Left renal cortex interstitium (tissue), 4 donors: ENCODE measurements at regions not wholly inside any gene's neighbourhood (a gene's known extent, or its start where the extent isn't known, plus 50 kb on each side); places are given as distances from the start of the nearest gene placed in this dataset.

Source experiments
- DNase-seq, 4 donors: peaks; one replicate each; pipeline ENCODE4 v3.0.0-alpha.2; 2013; ENCODE audit warnings: low read depth in 4 of 4, low spot score in 2 of 4, missing footprints in 1 of 4

- DNase-seq, result no peak
Observed at GRCh38 chr6:144711661-144712060, 426.5 kb downstream of the UTRN start.

GRCh38 chr6:144712541-144712940 is 427.4 kb downstream of the UTRN start:
- DNase-seq, result no peak

- peak in 2 of 4 donors; percentile 32 to 41 for DNase-seq
Observed at GRCh38 chr6:144714021-144714712, 429.0 kb downstream of the UTRN start.

DNA sequence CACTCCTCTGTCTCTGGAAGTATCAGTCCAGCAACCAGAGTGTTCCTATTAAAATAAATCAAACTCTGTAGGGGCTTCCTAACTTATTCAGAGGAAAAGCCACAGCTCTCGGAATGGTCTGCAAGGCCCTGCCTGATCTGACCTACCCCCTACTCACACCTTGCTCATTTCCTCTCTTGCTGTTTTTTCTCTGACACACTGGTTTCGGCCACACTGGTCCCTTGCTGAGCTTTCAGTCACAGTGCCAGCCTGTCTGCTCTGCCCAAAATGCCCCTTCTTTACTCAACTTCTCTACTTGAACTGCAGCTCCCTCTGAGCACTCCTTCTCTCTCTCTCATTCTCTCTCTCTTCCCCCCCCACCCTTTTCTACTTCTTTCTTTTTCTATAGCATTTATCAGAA is 430.2 kb downstream of the UTRN start:
- DNase-seq, result no peak

DNA sequence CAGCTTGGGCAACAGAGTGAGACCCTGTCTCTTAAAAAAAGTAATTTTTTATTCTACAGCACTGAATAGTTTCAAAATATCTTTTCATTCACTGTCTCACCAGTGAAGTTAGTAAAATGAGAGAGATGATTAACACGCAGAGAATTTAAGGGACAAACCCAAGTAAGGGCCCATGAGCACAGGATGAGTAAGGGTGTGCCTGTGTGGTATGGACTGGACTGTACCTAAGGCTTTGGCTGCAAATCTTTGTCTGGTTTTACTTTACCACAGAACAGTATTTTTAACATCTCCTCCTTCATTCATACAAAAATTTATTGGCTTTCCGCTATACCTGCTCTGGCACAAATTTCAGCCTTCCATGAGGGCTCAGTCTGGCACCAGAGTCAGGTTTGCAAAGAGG is 433.3 kb downstream of the UTRN start:
- no peak for DNase-seq

DNA sequence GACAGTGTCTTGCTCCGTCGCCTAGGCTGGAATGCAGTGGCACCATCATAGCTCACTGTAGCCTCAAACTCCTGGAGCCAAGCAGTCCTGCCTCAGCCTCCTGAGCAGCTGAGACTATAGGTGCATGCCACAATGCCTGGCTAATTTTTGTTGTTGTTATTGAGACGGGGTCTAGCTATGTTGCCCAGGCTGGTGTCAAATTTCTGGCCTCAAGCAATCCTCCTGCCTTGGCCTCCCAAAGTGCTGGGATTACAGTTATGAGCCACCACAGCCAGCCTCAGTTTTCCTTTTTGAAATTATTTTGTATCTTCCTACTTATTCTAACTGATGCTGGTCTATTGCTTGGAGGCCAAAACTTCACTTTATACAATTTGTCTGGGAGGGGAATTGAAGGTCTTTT is 436.1 kb downstream of the UTRN start:
- DNase-seq, result no peak

GRCh38 chr6:144722154-144722737 is 437.1 kb downstream of the UTRN start:
- DNase-seq, result no peak

GRCh38 chr6:144722925-144723324 is 437.8 kb downstream of the UTRN start:
- no peak for DNase-seq

DNA sequence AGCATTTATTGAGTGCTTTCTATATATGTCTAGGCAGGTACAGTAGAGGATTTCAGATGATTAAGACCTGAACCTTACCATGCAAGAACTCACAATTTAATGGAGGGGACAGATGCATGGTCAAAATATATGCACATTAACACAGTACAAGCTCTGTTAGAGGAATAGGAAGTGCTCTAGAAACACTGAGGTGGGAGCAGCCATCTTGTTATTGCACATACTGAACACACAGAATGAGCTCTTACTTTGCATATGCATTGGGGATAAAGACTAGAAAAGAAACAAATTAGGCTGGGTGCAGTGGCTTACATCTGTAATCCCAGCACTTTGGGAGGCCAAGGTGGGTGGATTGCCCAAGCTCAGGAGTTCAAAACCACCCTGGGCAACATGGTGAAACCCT is 438.3 kb downstream of the UTRN start:
- no peak for DNase-seq

DNA sequence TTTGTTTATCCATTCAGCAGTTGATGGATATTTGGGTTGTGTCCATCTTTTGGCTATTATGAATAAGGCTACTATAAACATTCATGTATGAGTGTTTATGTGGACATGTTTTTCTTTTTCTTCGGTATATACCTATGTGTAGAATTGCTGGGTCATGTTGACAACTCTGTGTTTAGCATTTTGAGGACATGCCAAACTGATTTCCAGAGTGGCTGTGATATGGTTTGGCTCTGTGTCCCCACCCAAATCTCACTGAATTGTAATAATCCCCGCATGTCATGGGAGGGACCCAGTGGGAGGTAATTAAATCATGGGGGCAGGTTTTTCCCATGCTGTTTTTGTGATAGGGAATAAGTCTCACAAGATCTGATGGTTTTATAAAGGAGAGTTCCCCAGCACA is 439.7 kb downstream of the UTRN start:
- DNase-seq, result no peak

DNA sequence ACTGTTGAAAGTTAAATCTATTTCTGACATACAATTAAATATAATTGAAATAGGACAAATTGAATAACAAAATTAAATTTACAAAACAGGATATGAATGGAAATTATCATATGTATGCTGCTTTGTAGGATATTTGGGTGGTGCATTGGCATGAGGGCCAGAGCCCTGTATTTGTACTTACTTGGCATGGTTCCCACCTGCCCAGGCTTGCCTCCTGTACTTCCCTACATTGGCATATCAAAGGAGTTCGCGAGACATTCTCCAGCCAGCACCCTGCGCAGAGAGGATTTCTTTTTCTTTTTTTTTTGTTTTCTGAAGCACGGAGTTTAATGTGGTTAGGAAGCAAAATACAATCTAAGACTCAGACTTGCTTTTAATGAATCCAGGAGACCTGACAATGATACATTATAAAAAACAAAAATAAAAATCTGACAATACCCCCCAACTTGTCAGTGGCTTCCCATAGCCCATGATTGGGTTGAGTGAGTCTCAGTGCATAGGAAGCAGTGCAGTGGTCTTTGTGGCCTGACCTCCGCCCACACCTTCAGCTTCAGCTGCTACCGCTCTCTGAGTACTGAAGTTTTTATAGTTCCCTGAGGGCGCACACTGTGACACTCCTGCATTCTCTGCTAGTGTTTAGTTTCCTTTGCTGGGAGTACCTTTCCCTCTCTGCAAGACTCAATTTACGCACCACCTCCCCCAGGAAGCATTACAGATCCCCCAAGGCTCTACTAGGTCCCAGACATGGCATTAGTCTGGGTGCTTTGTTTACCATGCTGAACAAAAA is 440.8 kb downstream of the UTRN start:
- peak; percentile 46 to 73 (median 64) for DNase-seq

DNA sequence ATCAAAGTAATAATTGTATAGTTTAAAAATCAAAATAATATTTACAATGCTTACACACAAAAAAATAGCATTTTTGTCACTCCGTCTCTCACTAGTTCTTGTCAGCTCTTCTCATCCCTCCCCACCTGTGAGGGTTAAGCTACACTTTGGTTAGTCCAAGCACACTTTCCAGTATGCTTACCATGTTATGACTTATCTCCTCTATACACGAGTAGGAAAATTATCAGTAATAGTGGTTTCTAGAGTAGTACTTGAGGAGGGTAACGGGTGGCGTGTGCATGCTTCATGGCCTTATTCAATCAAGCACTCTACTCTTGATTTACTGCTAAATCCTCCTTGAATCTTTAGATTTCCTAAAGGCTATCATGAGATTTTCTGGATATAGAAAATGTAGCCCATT is 443.7 kb downstream of the UTRN start:
- no peak for DNase-seq

- no peak for DNase-seq
Observed at GRCh38 chr6:144729502-144729901, 444.4 kb downstream of the UTRN start.

DNA sequence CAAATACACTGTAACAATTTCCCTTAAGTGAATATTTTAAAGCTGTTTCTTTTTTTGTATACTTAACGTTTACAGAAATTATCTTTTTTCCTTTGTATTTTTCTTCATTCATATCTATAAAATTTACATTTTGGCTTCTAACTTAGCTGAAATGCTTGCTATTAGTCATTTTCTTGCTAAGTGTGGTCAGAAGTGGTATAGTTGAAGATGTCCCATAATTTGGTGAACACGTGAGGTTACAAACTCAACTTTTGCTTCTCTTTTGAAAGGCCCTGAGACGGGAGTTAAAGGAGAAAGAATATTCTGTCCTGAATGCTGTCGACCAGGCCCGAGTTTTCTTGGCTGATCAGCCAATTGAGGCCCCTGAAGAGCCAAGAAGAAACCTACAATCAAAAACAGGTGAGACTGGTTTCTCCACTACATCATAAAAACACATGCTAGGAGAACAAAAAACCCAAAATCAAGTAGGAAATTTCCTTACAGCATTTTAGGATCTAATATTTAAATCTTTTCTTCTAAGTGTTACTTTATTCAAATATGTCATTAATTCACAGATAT is 445.0 kb downstream of the UTRN start:
- DNase-seq, result no peak

DNA sequence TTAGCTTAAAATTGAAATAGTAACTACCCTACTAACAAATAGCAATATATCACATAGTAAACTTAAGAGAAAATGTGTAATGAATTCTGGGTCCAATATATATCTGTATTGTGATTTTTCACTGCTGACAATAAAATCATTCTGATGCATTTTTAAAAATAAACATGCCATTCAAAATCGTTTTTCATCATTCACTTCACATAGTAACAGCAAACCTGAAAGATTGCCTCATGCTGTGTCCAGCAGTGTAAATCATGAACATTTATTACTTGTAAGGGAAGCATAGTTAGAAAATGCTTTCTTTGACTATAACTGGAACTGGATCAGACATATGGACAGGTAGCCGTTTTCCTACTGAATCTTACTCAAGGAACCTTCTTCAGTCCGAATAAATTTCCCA is 446.1 kb downstream of the UTRN start:
- no peak for DNase-seq

- no peak for DNase-seq
Observed at GRCh38 chr6:144736763-144737162, 451.6 kb downstream of the UTRN start.

DNA sequence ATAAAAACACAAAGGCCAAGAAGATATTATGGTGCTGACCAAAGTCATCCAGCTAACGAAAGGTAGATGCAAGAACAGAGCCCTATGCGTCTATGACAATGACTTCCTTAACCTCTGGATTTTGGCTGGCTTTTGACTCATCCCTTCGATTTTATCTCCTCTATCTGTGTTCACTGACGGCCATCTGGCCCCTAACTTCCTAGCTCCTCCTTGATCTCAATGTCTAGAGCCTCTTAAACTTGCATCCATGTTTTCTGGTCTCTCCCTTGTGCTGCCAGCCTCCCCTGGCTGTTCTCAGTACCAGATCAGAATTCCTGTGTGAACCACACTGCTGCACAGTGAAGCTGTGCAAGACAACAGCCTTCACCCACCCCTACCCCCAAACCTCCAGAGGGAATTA is 452.9 kb downstream of the UTRN start:
- DNase-seq, result no peak

- DNase-seq, result no peak
Observed at GRCh38 chr6:144739873-144740272, 454.7 kb downstream of the UTRN start.

GRCh38 chr6:144741659-144742058 is 456.5 kb downstream of the UTRN start:
- no peak for DNase-seq

DNA sequence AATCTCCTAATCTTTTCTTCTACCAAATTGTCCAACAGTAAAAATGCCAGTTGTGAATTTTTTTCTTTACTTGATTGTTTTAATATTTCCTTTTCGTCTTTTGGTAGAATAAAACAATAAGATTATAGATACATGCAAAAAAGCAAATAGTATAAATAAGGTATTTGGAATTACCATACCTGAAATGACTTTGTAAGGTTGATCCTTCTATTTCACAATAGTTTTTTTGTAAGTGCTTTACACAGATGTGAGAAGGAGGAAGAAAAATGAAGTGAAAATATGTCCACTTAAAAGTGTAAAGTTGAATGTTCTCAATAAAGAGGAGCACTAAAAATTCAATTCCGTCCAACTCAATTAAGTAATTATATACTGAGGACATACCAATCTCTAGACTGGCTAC is 457.6 kb downstream of the UTRN start:
- DNase-seq, result no peak

DNA sequence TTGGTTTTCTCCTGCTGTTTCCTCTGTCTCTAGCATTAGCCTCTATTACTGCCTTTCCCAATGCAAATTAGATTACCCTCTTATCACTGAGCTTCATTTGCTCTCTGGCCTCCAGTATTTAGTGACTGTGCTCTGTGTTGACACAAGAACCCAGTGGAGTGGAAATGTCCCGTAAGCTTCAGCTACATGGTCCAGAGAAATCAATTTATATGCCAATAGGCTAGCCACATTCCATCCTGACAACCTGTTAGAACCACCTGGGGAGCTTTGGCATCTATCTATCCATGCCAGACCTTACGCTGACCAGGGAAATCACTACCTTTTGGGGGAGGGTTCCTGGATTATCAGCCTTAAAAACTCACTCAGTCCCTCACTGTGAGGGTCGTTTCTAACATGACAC is 459.6 kb downstream of the UTRN start:
- no peak for DNase-seq

- DNase-seq, result no peak
Observed at GRCh38 chr6:144745439-144745838, 460.3 kb downstream of the UTRN start.
